WTC11 (cell line): ENCODE measurements at regions not wholly inside any gene's neighbourhood (a gene's known extent, or its start where the extent isn't known, plus 50 kb on each side); places are given as distances from the start of the nearest gene placed in this dataset.

Experiments
- ATAC-seq: fragments of 200-7000 bp; cut with Tn5 transposase; 2 replicates; pipeline ENCODE4 v1.10.0; 2021; ENCODE audit warnings: mild to moderate bottlenecking, moderate library complexity
- CTCF ChIA-PET: fragments of 300-600 bp; sonication (Branson Sonifier 250); formaldehyde crosslinking; loops from one replicate; lab custom pipeline; 2021; ENCODE audit warnings: antibody characterized with exemption; lab: Charles Lee
- POLR2A ChIA-PET: fragments of 350-600 bp; sonication (Branson Sonifier 250); formaldehyde crosslinking; loops from one replicate; lab custom pipeline; 2021; ENCODE audit warnings: antibody characterized with exemption; lab: Charles Lee
- DNase-seq: peaks from one replicate; pipeline ENCODE4 v3.0.0; 2021; ENCODE audit warnings: low spot score
- H3K27ac Mint-ChIP-seq: 2 replicates; pipeline ENCODE4 v1.8.0; 2021; ENCODE audit warnings: mixed read lengths
- H3K27me3 Mint-ChIP-seq: 2 replicates; pipeline ENCODE4 v1.8.0; 2021; ENCODE audit warnings: low read depth, mild to moderate bottlenecking, moderate library complexity, mixed read lengths
- H3K36me3 Mint-ChIP-seq: 2 replicates; pipeline ENCODE4 v1.8.0; 2021; ENCODE audit warnings: mixed read lengths
- H3K4me1 Mint-ChIP-seq: 2 replicates; pipeline ENCODE4 v1.8.0; 2022; ENCODE audit warnings: mixed read lengths
- H3K4me3 Mint-ChIP-seq: 2 replicates; pipeline ENCODE4 v1.8.0; 2021; ENCODE audit warnings: mild to moderate bottlenecking, moderate library complexity, mixed read lengths
- H3K9me3 Mint-ChIP-seq: 2 replicates; pipeline ENCODE4 v1.8.0; 2021; ENCODE audit warnings: mixed read lengths
- ARID4B ChIP-seq: sonication (generic); formaldehyde crosslinking; IDR thresholded peaks from 2 replicates; pipeline ENCODE4 v1.8.0; 2023; ENCODE audit warnings: missing genetic modification reagents, mild to moderate bottlenecking, borderline replicate concordance
- ATF1 ChIP-seq: sonication (generic); formaldehyde crosslinking; IDR thresholded peaks from 2 replicates; pipeline ENCODE4 v1.8.1; 2023; ENCODE audit warnings: mild to moderate bottlenecking, moderate library complexity, missing genetic modification reagents
- E2F1 ChIP-seq: sonication (generic); formaldehyde crosslinking; IDR thresholded peaks from 2 replicates; pipeline ENCODE4 v1.8.0; 2022; ENCODE audit warnings: mild to moderate bottlenecking, missing genetic modification reagents
- E2F4 ChIP-seq: sonication (generic); formaldehyde crosslinking; IDR thresholded peaks from 2 replicates; pipeline ENCODE4 v1.8.1; 2022; ENCODE audit warnings: low read depth, mild to moderate bottlenecking, moderate library complexity, missing genetic modification reagents, borderline replicate concordance
- E2F5 ChIP-seq: sonication (generic); formaldehyde crosslinking; IDR thresholded peaks from 2 replicates; pipeline ENCODE4 v1.8.1; 2022; ENCODE audit warnings: mild to moderate bottlenecking, moderate library complexity, missing genetic modification reagents
- FOXJ3 ChIP-seq: sonication (generic); formaldehyde crosslinking; IDR thresholded peaks from 2 replicates; pipeline ENCODE4 v1.9.0; 2021; ENCODE audit warnings: missing genetic modification reagents, mild to moderate bottlenecking, borderline replicate concordance
- MAX ChIP-seq: sonication (generic); formaldehyde crosslinking; IDR thresholded peaks from 2 replicates; pipeline ENCODE4 v1.8.0; 2022; ENCODE audit warnings: mild to moderate bottlenecking, missing genetic modification reagents
- NFATC4 ChIP-seq: fragments of 250-450 bp; sonication (Bioruptor Pico); IDR thresholded peaks from 2 replicates; pipeline ENCODE4 v1.9.0; 2021; ENCODE audit warnings: mild to moderate bottlenecking
- RORB ChIP-seq: fragments of 250-450 bp; sonication (Bioruptor Pico); IDR thresholded peaks from 2 replicates; pipeline ENCODE4 v1.9.0; 2021; ENCODE audit warnings: mild to moderate bottlenecking
- TEAD4 ChIP-seq: sonication (generic); formaldehyde crosslinking; IDR thresholded peaks from 2 replicates; pipeline ENCODE4 v1.8.0; 2022; ENCODE audit warnings: mild to moderate bottlenecking, missing genetic modification reagents
- ZNF121 ChIP-seq: sonication (generic); formaldehyde crosslinking; IDR thresholded peaks from 2 replicates; pipeline ENCODE4 v1.8.0; 2023; ENCODE audit warnings: missing genetic modification reagents
- ZNF138 ChIP-seq: sonication (generic); formaldehyde crosslinking; conservative IDR thresholded peaks from 2 replicates; pipeline ENCODE4 v1.8.1; 2022; ENCODE audit warnings: mild to moderate bottlenecking, moderate library complexity, missing genetic modification reagents
- ZNF219 ChIP-seq: sonication (generic); formaldehyde crosslinking; IDR thresholded peaks from 2 replicates; pipeline ENCODE4 v1.8.0; 2023; ENCODE audit warnings: missing genetic modification reagents, mild to moderate bottlenecking, borderline replicate concordance
- ZNF263 ChIP-seq: sonication (generic); formaldehyde crosslinking; IDR thresholded peaks from 2 replicates; pipeline ENCODE4 v1.8.1; 2022; ENCODE audit warnings: low read depth, mild to moderate bottlenecking, moderate library complexity, missing genetic modification reagents
- ZNF317 ChIP-seq: sonication (generic); formaldehyde crosslinking; IDR thresholded peaks from 2 replicates; pipeline ENCODE4 v1.8.1; 2023; ENCODE audit warnings: low read depth, mild to moderate bottlenecking, moderate library complexity, missing genetic modification reagents, borderline replicate concordance
- ZNF396 ChIP-seq: fragments of 250-450 bp; sonication (Bioruptor Pico); IDR thresholded peaks from 2 replicates; pipeline ENCODE4 v1.8.0; 2021; ENCODE audit warnings: mild to moderate bottlenecking, moderate library complexity, borderline replicate concordance
- TF ChIP-seq, protein P1 (sequence below): sonication (generic); formaldehyde crosslinking; IDR thresholded peaks from 2 replicates; pipeline ENCODE4 v1.8.0; 2023; ENCODE audit warnings: missing genetic modification reagents
- TF ChIP-seq, protein P2 (sequence below): sonication (generic); formaldehyde crosslinking; IDR thresholded peaks from 2 replicates; pipeline ENCODE4 v1.8.0; 2022; ENCODE audit warnings: mild to moderate bottlenecking, missing genetic modification reagents
- TF ChIP-seq, protein P3 (sequence below): sonication (generic); formaldehyde crosslinking; IDR thresholded peaks from 2 replicates; pipeline ENCODE4 v1.8.1; 2023; ENCODE audit warnings: mild to moderate bottlenecking, missing genetic modification reagents, borderline replicate concordance

- H3K27me3 Mint-ChIP-seq, result peaks cover 29% of the 10 kb centered on the region
- POLR2A ChIA-PET, result no interaction called here
- H3K4me1 Mint-ChIP-seq, result peaks cover 39% of the 10 kb centered on the region
- TF ChIP-seq E2F1 (no peak), ZNF263 (no peak), ZNF121 (CRISPR knock-in tag) (no peak)
- ATAC-seq, result no peak
- no peaks in the 10 kb centered on the region for H3K36me3 Mint-ChIP-seq
- CTCF ChIA-PET, result no interaction called here
- peaks cover 5% of the 10 kb centered on the region; the same call in 1 of the 2 replicates for H3K9me3 Mint-ChIP-seq
- no peak overlapping the region for H3K4me3 Mint-ChIP-seq
- DNase-seq, result no peak
- H3K27ac Mint-ChIP-seq, result no peak overlapping the region
Observed at GRCh38 chr14:76264384-76264783, 111.6 kb upstream of the ESRRB start.

DNA sequence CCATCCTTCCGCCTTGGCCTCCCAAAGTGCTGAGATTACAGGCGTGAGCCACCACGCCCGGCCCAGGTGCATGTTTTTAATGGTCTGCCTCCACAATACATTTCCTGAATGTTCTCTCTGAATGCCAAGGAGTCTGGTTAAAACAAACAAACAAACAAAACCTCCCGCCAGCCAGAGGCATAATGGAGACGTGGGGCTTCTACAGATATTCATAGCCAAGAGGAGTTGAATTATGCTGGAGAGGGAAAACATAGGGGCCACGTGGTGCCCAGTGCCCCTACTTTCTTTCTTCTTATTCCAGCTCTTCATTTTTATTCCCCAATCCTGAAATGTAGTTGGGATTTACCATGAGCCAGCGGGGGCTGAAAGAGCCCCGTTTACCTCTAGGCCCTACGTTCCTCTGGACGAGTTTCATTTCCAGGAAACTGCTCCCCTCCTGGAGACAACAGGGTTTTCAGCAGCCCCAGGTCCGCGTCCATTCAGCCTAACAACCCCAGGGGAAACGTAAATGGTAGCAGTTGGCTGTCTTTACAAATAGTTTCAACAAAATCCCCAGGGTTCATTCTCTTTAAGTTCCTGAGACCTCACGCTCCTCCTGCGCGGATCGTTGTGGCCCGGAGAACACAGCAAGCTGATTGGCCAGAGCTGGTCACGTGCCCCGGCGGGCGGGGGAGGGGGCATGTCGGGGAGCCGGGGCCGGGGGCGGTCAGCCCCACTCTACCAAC, 108.5 kb upstream of the ESRRB start:
- Mint-ChIP-seq H3K36me3 (no peaks in the 10 kb centered on the region), H3K4me3 (peak overlapping the region; percentile 58), H3K4me1 (peaks cover 26% of the 10 kb centered on the region), H3K9me3 (peaks cover 5% of the 10 kb centered on the region; the same call in 1 of the 2 replicates), H3K27ac (peak overlapping the region; percentile 83), H3K27me3 (peaks cover 40% of the 10 kb centered on the region)
- DNase-seq, result peak; percentile 82
- ChIA-PET POLR2A (no interaction called here), CTCF (interaction anchor here (1.0 to 1.3 kb wide), 4 partner anchors 43 to 120 kb away, joined by 3 to 5 read pairs (median 4); no protein-coding TSS in a partner anchor)
- peak; percentile 86 for ATAC-seq
- TF ChIP-seq MAX (CRISPR knock-in tag) (peak; percentile 35), ZNF317 (CRISPR knock-in tag) (no peak), FOXJ3 (CRISPR knock-in tag) (no peak), NFATC4 (CRISPR knock-in tag) (no peak), E2F5 (CRISPR knock-in tag) (no peak), ZNF219 (no peak), ZNF138 (CRISPR knock-in tag) (no peak), ARID4B (CRISPR knock-in tag) (no peak), ATF1 (CRISPR knock-in tag) (no peak), ZNF396 (CRISPR knock-in tag) (no peak), TEAD4 (no peak), E2F4 (CRISPR knock-in tag) (no peak), RORB (CRISPR knock-in tag) (no peak)
- TF ChIP-seq, protein P1, sequence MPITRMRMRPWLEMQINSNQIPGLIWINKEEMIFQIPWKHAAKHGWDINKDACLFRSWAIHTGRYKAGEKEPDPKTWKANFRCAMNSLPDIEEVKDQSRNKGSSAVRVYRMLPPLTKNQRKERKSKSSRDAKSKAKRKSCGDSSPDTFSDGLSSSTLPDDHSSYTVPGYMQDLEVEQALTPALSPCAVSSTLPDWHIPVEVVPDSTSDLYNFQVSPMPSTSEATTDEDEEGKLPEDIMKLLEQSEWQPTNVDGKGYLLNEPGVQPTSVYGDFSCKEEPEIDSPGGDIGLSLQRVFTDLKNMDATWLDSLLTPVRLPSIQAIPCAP, result no peak
- TF ChIP-seq, protein P2, sequence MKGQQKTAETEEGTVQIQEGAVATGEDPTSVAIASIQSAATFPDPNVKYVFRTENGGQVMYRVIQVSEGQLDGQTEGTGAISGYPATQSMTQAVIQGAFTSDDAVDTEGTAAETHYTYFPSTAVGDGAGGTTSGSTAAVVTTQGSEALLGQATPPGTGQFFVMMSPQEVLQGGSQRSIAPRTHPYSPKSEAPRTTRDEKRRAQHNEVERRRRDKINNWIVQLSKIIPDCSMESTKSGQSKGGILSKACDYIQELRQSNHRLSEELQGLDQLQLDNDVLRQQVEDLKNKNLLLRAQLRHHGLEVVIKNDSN (CRISPR knock-in tag), result peak; percentile 92
- TF ChIP-seq, protein P3, sequence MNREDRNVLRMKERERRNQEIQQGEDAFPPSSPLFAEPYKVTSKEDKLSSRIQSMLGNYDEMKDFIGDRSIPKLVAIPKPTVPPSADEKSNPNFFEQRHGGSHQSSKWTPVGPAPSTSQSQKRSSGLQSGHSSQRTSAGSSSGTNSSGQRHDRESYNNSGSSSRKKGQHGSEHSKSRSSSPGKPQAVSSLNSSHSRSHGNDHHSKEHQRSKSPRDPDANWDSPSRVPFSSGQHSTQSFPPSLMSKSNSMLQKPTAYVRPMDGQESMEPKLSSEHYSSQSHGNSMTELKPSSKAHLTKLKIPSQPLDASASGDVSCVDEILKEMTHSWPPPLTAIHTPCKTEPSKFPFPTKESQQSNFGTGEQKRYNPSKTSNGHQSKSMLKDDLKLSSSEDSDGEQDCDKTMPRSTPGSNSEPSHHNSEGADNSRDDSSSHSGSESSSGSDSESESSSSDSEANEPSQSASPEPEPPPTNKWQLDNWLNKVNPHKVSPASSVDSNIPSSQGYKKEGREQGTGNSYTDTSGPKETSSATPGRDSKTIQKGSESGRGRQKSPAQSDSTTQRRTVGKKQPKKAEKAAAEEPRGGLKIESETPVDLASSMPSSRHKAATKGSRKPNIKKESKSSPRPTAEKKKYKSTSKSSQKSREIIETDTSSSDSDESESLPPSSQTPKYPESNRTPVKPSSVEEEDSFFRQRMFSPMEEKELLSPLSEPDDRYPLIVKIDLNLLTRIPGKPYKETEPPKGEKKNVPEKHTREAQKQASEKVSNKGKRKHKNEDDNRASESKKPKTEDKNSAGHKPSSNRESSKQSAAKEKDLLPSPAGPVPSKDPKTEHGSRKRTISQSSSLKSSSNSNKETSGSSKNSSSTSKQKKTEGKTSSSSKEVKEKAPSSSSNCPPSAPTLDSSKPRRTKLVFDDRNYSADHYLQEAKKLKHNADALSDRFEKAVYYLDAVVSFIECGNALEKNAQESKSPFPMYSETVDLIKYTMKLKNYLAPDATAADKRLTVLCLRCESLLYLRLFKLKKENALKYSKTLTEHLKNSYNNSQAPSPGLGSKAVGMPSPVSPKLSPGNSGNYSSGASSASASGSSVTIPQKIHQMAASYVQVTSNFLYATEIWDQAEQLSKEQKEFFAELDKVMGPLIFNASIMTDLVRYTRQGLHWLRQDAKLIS (CRISPR knock-in tag), result no peak
